OCI-LY3 (cell line): ENCODE measurements at regions not wholly inside any gene's neighbourhood (a gene's known extent, or its start where the extent isn't known, plus 50 kb on each side); places are given as distances from the start of the nearest gene placed in this dataset.

Experiments
- H2AFZ ChIP-seq: fragments of 200-600, 300-600 bp; shearing (Covaris generic); 2 replicates; pipeline ENCODE4 v1.6.0; 2014; ENCODE audit warnings: antibody characterized with exemption, low read depth, low read length
- H3K27ac ChIP-seq: fragments of 200-600, 300-600 bp; sonication (generic); 2 replicates; pipeline ENCODE4 v1.5.1; 2014; ENCODE audit warnings: mild to moderate bottlenecking, low read length, moderate library complexity, mixed read lengths
- H3K27me3 ChIP-seq: fragments of 200-600, 300-600 bp; sonication (generic); 2 replicates; pipeline ENCODE4 v1.6.1; 2014; ENCODE audit warnings: low read depth, low read length, mixed read lengths
- H3K36me3 ChIP-seq: fragments of 200-600, 300-600 bp; sonication (generic); replicated peaks from 2 replicates; pipeline ENCODE3; 2014; ENCODE audit warnings: low read depth, low read length, mixed read lengths
- H3K4me1 ChIP-seq: fragments of 300-600, 200-600 bp; sonication (generic); 2 replicates; pipeline ENCODE4 v1.6.1; 2014; ENCODE audit warnings: low read length, mixed read lengths
- H3K4me2 ChIP-seq: fragments of 200-600, 300-600 bp; sonication (generic); 2 replicates; pipeline ENCODE4 v1.6.1; 2014; ENCODE audit warnings: low read length, mixed read lengths
- H3K4me3 ChIP-seq: fragments of 300-600, 200-600 bp; sonication (generic); 2 replicates; pipeline ENCODE4 v1.5.1; 2014; ENCODE audit warnings: antibody characterized with exemption, mild to moderate bottlenecking, low read length, moderate library complexity
- H3K79me2 ChIP-seq: fragments of 300-600, 200-600 bp; shearing (Covaris generic); 2 replicates; pipeline ENCODE4 v1.6.1; 2014; ENCODE audit warnings: mild to moderate bottlenecking, low read length, mixed read lengths
- H3K9ac ChIP-seq: fragments of 300-600, 200-600 bp; shearing (Covaris generic); 2 replicates; pipeline ENCODE4 v1.6.0; 2014; ENCODE audit warnings: mild to moderate bottlenecking, low read length, moderate library complexity
- H3K9me3 ChIP-seq: fragments of 200-600, 300-600 bp; shearing (Covaris generic); 2 replicates; pipeline ENCODE4 v1.6.1; 2014; ENCODE audit warnings: low read length, mixed read lengths; ENCODE audit not compliant: insufficient read depth
- H4K20me1 ChIP-seq: fragments of 200-600, 300-600 bp; sonication (generic); 2 replicates; pipeline ENCODE4 v1.6.1; 2016; ENCODE audit warnings: low read length, mixed read lengths; ENCODE audit not compliant: insufficient read depth
- CTCF ChIP-seq: fragments of 200-600, 300-600 bp; sonication (generic); IDR thresholded peaks from 2 replicates; pipeline ENCODE4 v1.5.1; 2014; ENCODE audit warnings: antibody characterized with exemption, low read length, low read depth
- EZH2phosphoT487 ChIP-seq: fragments of 200-600 bp; shearing (Covaris generic); IDR thresholded peaks from 2 replicates; pipeline ENCODE4 v1.6.1; 2018; ENCODE audit warnings: antibody characterized with exemption, mixed run types, low read depth

GRCh38 chr2:217340899-217341298 lies 481.0 kb upstream of the TNP1 start:
- Histone ChIP-seq H4K20me1 (no peaks in the 10 kb centered on the region), H3K9ac (no peak overlapping the region), H3K9me3 (no peaks in the 10 kb centered on the region), H3K79me2 (no peaks in the 10 kb centered on the region), H2AFZ (no peak overlapping the region), H3K4me1 (no peaks in the 10 kb centered on the region), H3K4me2 (no peak overlapping the region), H3K36me3 (no peaks in the 10 kb centered on the region), H3K27ac (no peak overlapping the region), H3K27me3 (no peaks in the 10 kb centered on the region), H3K4me3 (no peak overlapping the region)
- TF ChIP-seq CTCF (no peak), EZH2phosphoT487 (no peak)

- no peaks in the 10 kb centered on the region for H3K27me3 ChIP-seq
- H3K4me2 ChIP-seq, result no peak overlapping the region
- no peak overlapping the region for H3K9ac ChIP-seq
- no peaks in the 10 kb centered on the region for H3K4me1 ChIP-seq
- H3K9me3 ChIP-seq, result no peaks in the 10 kb centered on the region
- H3K27ac ChIP-seq, result no peak overlapping the region
- no peaks in the 10 kb centered on the region for H4K20me1 ChIP-seq
- H3K79me2 ChIP-seq, result no peaks in the 10 kb centered on the region
- no peak overlapping the region for H2AFZ ChIP-seq
- TF ChIP-seq EZH2phosphoT487 (no peak), CTCF (no peak)
- no peak overlapping the region for H3K4me3 ChIP-seq
- no peaks in the 10 kb centered on the region for H3K36me3 ChIP-seq
Observed at GRCh38 chr2:217340176-217340575, 480.3 kb upstream of the TNP1 start.

GRCh38 chr2:217339753-217340152 lies 479.9 kb upstream of the TNP1 start:
- no peaks in the 10 kb centered on the region for H3K27me3 ChIP-seq
- H4K20me1 ChIP-seq, result no peaks in the 10 kb centered on the region
- H3K79me2 ChIP-seq, result no peaks in the 10 kb centered on the region
- no peak overlapping the region for H3K27ac ChIP-seq
- H3K9ac ChIP-seq, result no peak overlapping the region
- no peaks in the 10 kb centered on the region for H3K36me3 ChIP-seq
- H3K4me1 ChIP-seq, result no peaks in the 10 kb centered on the region
- H3K4me2 ChIP-seq, result no peak overlapping the region
- no peak for TF ChIP-seq CTCF
- TF ChIP-seq EZH2phosphoT487, result no peak
- no peak overlapping the region for H3K4me3 ChIP-seq
- H2AFZ ChIP-seq, result no peak overlapping the region
- H3K9me3 ChIP-seq, result no peaks in the 10 kb centered on the region

GRCh38 chr2:217338306-217338916 lies 478.5 kb upstream of the TNP1 start:
- Histone ChIP-seq H2AFZ (no peak overlapping the region), H3K27me3 (no peaks in the 10 kb centered on the region), H3K27ac (no peak overlapping the region), H3K9ac (no peak overlapping the region), H3K9me3 (no peaks in the 10 kb centered on the region), H3K4me2 (no peak overlapping the region), H3K4me3 (no peak overlapping the region), H3K36me3 (no peaks in the 10 kb centered on the region), H3K79me2 (no peaks in the 10 kb centered on the region), H4K20me1 (no peaks in the 10 kb centered on the region), H3K4me1 (no peaks in the 10 kb centered on the region)
- TF ChIP-seq EZH2phosphoT487, result no peak
- no peak for TF ChIP-seq CTCF
